HCT116 (cell line): ENCODE measurements at regions not wholly inside any gene's neighbourhood (a gene's known extent, or its start where the extent isn't known, plus 50 kb on each side); places are given as distances from the start of the nearest gene placed in this dataset.

ENCODE experiments used
- ATAC-seq: fragments of 200-7000 bp; cut with Tn5 transposase; 2 replicates; pipeline ENCODE4 v1.9.1; 2020; ENCODE audit warnings: mild to moderate bottlenecking, moderate library complexity
- BruUV-seq: library from RNA; stranded (reverse); fragments of 400-500 nt; replicated peaks from 2 replicates; lab custom pipeline; 2021; lab: Mats Ljungman, UMichigan
- CTCF ChIA-PET: fragments of 300-600 bp; sonication (Branson Sonifier 250); formaldehyde crosslinking; loops from one replicate; lab custom pipeline; 2021; ENCODE audit warnings: antibody characterized with exemption; lab: Charles Lee
- POLR2A ChIA-PET: fragments of 300-600, 350-600 bp; sonication (Branson Sonifier 250); formaldehyde crosslinking; loops from one replicate; lab custom pipeline; 2021; ENCODE audit warnings: antibody characterized with exemption; lab: Charles Lee
- RAD21 ChIA-PET, 2 experiments: fragments of 300-600 bp; sonication (Branson Sonifier 250); formaldehyde crosslinking; loops; one replicate each; lab custom pipeline; 2023; ENCODE audit warnings: low total read pairs in 2 of 2; ENCODE audit not compliant: uncharacterized antibody in 2 of 2, unreplicated experiment in 2 of 2, low non-redundant PET in 1 of 2; lab: Charles Lee
- DNase-seq: peaks from one replicate; pipeline ENCODE4 v3.0.0-alpha.2; 2010; ENCODE audit warnings: low read depth, low spot score
- H2AFZ ChIP-seq: fragments of 200-600 bp; shearing (Covaris generic), sonication (generic); 2 replicates; pipeline ENCODE4 v1.6.1; 2017; ENCODE audit warnings: low read depth, mixed run types, mixed read lengths, antibody characterized with exemption, low read length; ENCODE audit not compliant: poor library complexity, severe bottlenecking
- H3K27ac ChIP-seq: 2 replicates; pipeline ENCODE4 v1.5.1; 2012; ENCODE audit warnings: low read depth, low read length
- H3K27me3 ChIP-seq: fragments of 200-600 bp; sonication (generic); 2 replicates; pipeline ENCODE4 v1.6.1; 2016; ENCODE audit warnings: mixed run types, low read length, mixed read lengths; ENCODE audit not compliant: insufficient read depth
- H3K36me3 ChIP-seq, 2 experiments: fragments of 200-500 bp in 1 of 2; fragments of 200-600 bp in 1 of 2; sonication (Bioruptor generic) in 1 of 2; sonication (generic) in 1 of 2; 2 replicates each; pipeline versions ENCODE4 v1.5.1 to v1.6.1; 2014 to 2016; ENCODE audit warnings: low read length in 2 of 2, inconsistent platforms in 1 of 2, mixed read lengths in 1 of 2, mixed run types in 1 of 2; ENCODE audit not compliant: insufficient read depth in 2 of 2, control insufficient read depth in 1 of 2
- H3K4me1 ChIP-seq, 2 experiments: fragments of 200-600 bp in 1 of 2; sonication (generic) in 1 of 2; 2 replicates each; pipeline versions ENCODE4 v1.5.1 to v1.6.1; 2012 to 2017; ENCODE audit warnings: low read length in 2 of 2, inconsistent platforms in 1 of 2, mild to moderate bottlenecking in 1 of 2, mixed read lengths in 1 of 2, mixed run types in 1 of 2, moderate library complexity in 1 of 2; ENCODE audit not compliant: insufficient read depth in 2 of 2, control insufficient read depth in 1 of 2
- H3K4me2 ChIP-seq: fragments of 200-600 bp; sonication (generic); 2 replicates; pipeline ENCODE4 v1.6.1; 2017; ENCODE audit warnings: mixed run types, low read length, mixed read lengths
- H3K4me3 ChIP-seq, 2 experiments: fragments of 200-600 bp in 1 of 2; sonication (generic) in 1 of 2; replicated peaks in 1 of 2; 2 replicates each; pipeline ENCODE4 v1.5.1; 2011 to 2016; ENCODE audit warnings: low read length in 2 of 2, control low read depth in 1 of 2, low read depth in 1 of 2, mild to moderate bottlenecking in 1 of 2, mixed read lengths in 1 of 2, mixed run types in 1 of 2
- H3K79me2 ChIP-seq: fragments of 200-600 bp; sonication (generic); 2 replicates; pipeline ENCODE4 v1.6.1; 2017; ENCODE audit warnings: mild to moderate bottlenecking, mixed run types, low read length, moderate library complexity, mixed read lengths; ENCODE audit not compliant: insufficient read depth
- H3K9ac ChIP-seq: fragments of 200-600 bp; sonication (generic); 2 replicates; pipeline ENCODE4 v1.6.1; 2016; ENCODE audit warnings: low read length, mixed read lengths
- H3K9me2 ChIP-seq: fragments of 200-600 bp; sonication (generic), shearing (Covaris generic); 2 replicates; pipeline ENCODE4 v1.6.1; 2017; ENCODE audit warnings: mixed run types, mild to moderate bottlenecking, moderate library complexity; ENCODE audit not compliant: insufficient read depth
- H3K9me3 ChIP-seq, 2 experiments: fragments of 200-500 bp in 1 of 2; fragments of 200-600 bp in 1 of 2; sonication (Bioruptor generic) in 1 of 2; sonication (generic) in 1 of 2; 2 replicates each; pipeline ENCODE4 v1.6.1; 2014 to 2017; ENCODE audit warnings: low read length in 2 of 2, mixed read lengths in 2 of 2, inconsistent platforms in 1 of 2, low read depth in 1 of 2, mild to moderate bottlenecking in 1 of 2, mixed run types in 1 of 2, moderate library complexity in 1 of 2; ENCODE audit not compliant: control insufficient read depth in 1 of 2, insufficient read depth in 1 of 2
- H4K20me1 ChIP-seq: fragments of 200-600 bp; sonication (generic), shearing (Covaris generic); 2 replicates; pipeline ENCODE4 v1.6.1; 2017; ENCODE audit warnings: mixed run types, mild to moderate bottlenecking, moderate library complexity; ENCODE audit not compliant: insufficient read depth
- ELF1 ChIP-seq: IDR thresholded peaks from 2 replicates; pipeline ENCODE4 v1.6.1; 2012; ENCODE audit warnings: low read depth, borderline replicate concordance
- JUND ChIP-seq: IDR thresholded peaks from 2 replicates; pipeline ENCODE4 v1.6.1; 2012
- REST ChIP-seq: IDR thresholded peaks from 2 replicates; pipeline ENCODE4 v1.6.1; 2012; ENCODE audit warnings: low read depth
- SIN3A ChIP-seq: IDR thresholded peaks from 2 replicates; pipeline ENCODE4 v1.6.1; 2012; ENCODE audit warnings: low read depth
- SP1 ChIP-seq: IDR thresholded peaks from 2 replicates; pipeline ENCODE4 v1.6.1; 2012; ENCODE audit warnings: low read depth
- TCF7L2 ChIP-seq: IDR thresholded peaks from 2 replicates; pipeline ENCODE4 v1.7.0; 2011; ENCODE audit warnings: borderline replicate concordance, inconsistent platforms; ENCODE audit not compliant: insufficient read depth, insufficient read length; ENCODE audit errors: extremely low read depth
- intact Hi-C: fragments of 100-400 bp; cut with micrococcal nuclease; formaldehyde crosslinking; loops from 2 replicates; pipeline ENCODE4 v1.10.0; 2022

- TF ChIP-seq REST (no peak), TCF7L2 (no peak), SP1 (no peak), SIN3A (no peak)
These were observed 211.1 kb downstream of the ZIC5 start (continued) for GRCh38 chr13:99760456-99760855.

- intact Hi-C loops = no loop called here
- POLR2A ChIA-PET = interaction anchor here (0.6 kb wide), 1 partner anchor 15 kb away, joined by 3 read pairs; no protein-coding TSS in a partner anchor
- Histone ChIP-seq H3K9me3 (peaks cover 4% of the 10 kb centered on the region in 2 experiments; a peak in 2 of 4 replicates), H3K4me1 (peaks cover 4 to 8% of the 10 kb centered on the region in 2 experiments; a peak in 3 of 4 replicates), H3K79me2 (no peaks in the 10 kb centered on the region), H3K4me2 (no peak overlapping the region), H3K27ac (no peak overlapping the region), H3K36me3 (no peaks in the 10 kb centered on the region), H3K4me3 (no peak overlapping the region), H4K20me1 (no peaks in the 10 kb centered on the region), H3K27me3 (no peaks in the 10 kb centered on the region), H3K9ac (no peak overlapping the region), H2AFZ (no peak overlapping the region), H3K9me2 (no peaks in the 10 kb centered on the region)
- TF ChIP-seq ELF1 (no peak), JUND (no peak)
- BruUV-seq = no TSS peak
- RAD21 ChIA-PET = no interaction called here
- DNase-seq (no peak), ATAC-seq (no peak)
- CTCF ChIA-PET = no interaction called here
These were observed 212.4 kb downstream of the ZIC5 start for GRCh38 chr13:99759163-99759552.
